ENCODE measurements at regions not wholly inside any gene's neighbourhood (a gene's known extent, or its start where the extent isn't known, plus 50 kb on each side); places are given as distances from the start of the nearest gene placed in this dataset.

DNA sequence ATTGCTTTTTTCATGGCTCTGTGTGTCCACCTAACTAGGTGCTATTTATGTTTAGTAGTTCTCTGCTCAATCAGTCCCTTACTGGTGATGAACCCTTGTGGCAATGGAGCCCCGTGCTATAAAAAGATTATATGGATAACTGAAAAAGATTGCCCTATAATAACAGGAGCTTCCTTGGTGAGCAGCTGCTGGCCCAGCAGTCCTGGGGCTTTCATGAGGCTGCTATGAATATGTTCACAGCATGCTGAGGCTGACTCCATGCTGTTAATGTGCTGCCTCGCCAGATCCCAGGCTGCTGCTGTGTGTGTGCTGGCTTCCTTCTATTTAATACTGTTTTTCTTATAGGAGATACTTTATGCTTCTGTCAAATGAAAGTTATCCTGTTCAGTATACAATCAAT, 357.5 kb downstream of the TAF11L14 start:
- no peaks in the 10 kb centered on the region for H4K20me1 ChIP-seq (ENCODE audit: control insufficient read depth, insufficient read depth, insufficient read length)
- TF ChIP-seq, protein P1, sequence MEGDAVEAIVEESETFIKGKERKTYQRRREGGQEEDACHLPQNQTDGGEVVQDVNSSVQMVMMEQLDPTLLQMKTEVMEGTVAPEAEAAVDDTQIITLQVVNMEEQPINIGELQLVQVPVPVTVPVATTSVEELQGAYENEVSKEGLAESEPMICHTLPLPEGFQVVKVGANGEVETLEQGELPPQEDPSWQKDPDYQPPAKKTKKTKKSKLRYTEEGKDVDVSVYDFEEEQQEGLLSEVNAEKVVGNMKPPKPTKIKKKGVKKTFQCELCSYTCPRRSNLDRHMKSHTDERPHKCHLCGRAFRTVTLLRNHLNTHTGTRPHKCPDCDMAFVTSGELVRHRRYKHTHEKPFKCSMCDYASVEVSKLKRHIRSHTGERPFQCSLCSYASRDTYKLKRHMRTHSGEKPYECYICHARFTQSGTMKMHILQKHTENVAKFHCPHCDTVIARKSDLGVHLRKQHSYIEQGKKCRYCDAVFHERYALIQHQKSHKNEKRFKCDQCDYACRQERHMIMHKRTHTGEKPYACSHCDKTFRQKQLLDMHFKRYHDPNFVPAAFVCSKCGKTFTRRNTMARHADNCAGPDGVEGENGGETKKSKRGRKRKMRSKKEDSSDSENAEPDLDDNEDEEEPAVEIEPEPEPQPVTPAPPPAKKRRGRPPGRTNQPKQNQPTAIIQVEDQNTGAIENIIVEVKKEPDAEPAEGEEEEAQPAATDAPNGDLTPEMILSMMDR (conservative IDR thresholded peaks at IDR 0.05): no peak
- H3K4me2 ChIP-seq (ENCODE audit: insufficient read depth, insufficient read length, low read length): no peak overlapping the region
- WGBS (ENCODE audit: extremely low coverage, insufficient read length, low lambda C conversion rate): no CpG with 5 or more reads among the region's 2 CpGs
- peaks cover 5% of the 10 kb centered on the region in 2 experiments for H3K4me1 Mint-ChIP-seq
- no peak overlapping the region for H4K5ac ChIP-seq (ENCODE audit: insufficient read length, low read depth, low read length)
- H3K14ac ChIP-seq (ENCODE audit: insufficient read depth, low read length): no peak overlapping the region
- no peak overlapping the region for H3K56ac ChIP-seq (ENCODE audit: insufficient read length, low read depth, low read length)
- no peak overlapping the region for H2BK12ac ChIP-seq (ENCODE audit: insufficient read length, low read depth, low read length)
- H2BK20ac ChIP-seq (ENCODE audit: low read depth, low read length, poor library complexity, severe bottlenecking): no peak overlapping the region
- no peak overlapping the region for H2BK120ac ChIP-seq (ENCODE audit: low read depth, low read length, poor library complexity, severe bottlenecking)
- H4K91ac ChIP-seq (ENCODE audit: insufficient read length, low read depth, low read length): no peak overlapping the region
- no peak overlapping the region for H3K18ac ChIP-seq (ENCODE audit: insufficient read length, low read depth, low read length)
- no peak overlapping the region for H2BK15ac ChIP-seq (ENCODE audit: low read depth, low read length)
- H4K8ac ChIP-seq (replicated peaks; ENCODE audit: insufficient read length, low read depth, low read length): no peak overlapping the region
- H3K4me3 Mint-ChIP-seq: no peak overlapping the region
- no peaks in the 10 kb centered on the region for H3K27me3 ChIP-seq (ENCODE audit: insufficient read depth, low read length)
- H3K79me1 ChIP-seq (ENCODE audit: insufficient read depth, low read depth, low read length, poor library complexity, severe bottlenecking): no peaks in the 10 kb centered on the region
- DNase-seq: no peak
- no peak overlapping the region for H3K27ac Mint-ChIP-seq
- no peaks in the 10 kb centered on the region for H3K36me3 Mint-ChIP-seq (ENCODE audit: insufficient read depth in 1 of 3, low read depth in 3 of 3)
- H3K79me2 ChIP-seq (ENCODE audit: insufficient read depth, low read length): no peaks in the 10 kb centered on the region
- no peaks in the 10 kb centered on the region for H3K27me3 Mint-ChIP-seq (ENCODE audit: low read depth)
- no peak overlapping the region for H2BK5ac ChIP-seq (ENCODE audit: insufficient read length, low read length)
- H3K27ac ChIP-seq (ENCODE audit: insufficient read length, low read depth, low read length): no peak overlapping the region
- H2AK5ac ChIP-seq (ENCODE audit: insufficient read length, low read length): no peak overlapping the region
- H3K23me2 ChIP-seq (ENCODE audit: insufficient read length, low read depth, low read length, poor library complexity, severe bottlenecking): no peaks in the 10 kb centered on the region
- H2AFZ ChIP-seq (ENCODE audit: low read length): no peak overlapping the region
- no peak overlapping the region for H3K9ac ChIP-seq (ENCODE audit: extremely low read depth, insufficient read length, low read length)
- no peaks in the 10 kb centered on the region for H3K9me3 Mint-ChIP-seq
- H3K4ac ChIP-seq (ENCODE audit: low read depth, low read length): no peak overlapping the region
- H3K4me1 ChIP-seq (ENCODE audit: insufficient read depth, low read length): no peaks in the 10 kb centered on the region
- H3K9me3 ChIP-seq (ENCODE audit: control insufficient read depth, low read depth, low read length): no peaks in the 10 kb centered on the region
- H3K23ac ChIP-seq (ENCODE audit: insufficient read length, low read depth, low read length): no peak overlapping the region
- no peak overlapping the region for H3T11ph ChIP-seq (ENCODE audit: low read length)

Data from H9 (cell line).